GM23248 (cell line): ENCODE measurements at regions not wholly inside any gene's neighbourhood (a gene's known extent, or its start where the extent isn't known, plus 50 kb on each side); places are given as distances from the start of the nearest gene placed in this dataset.

Experiments used
- EZH2 ChIP-seq: fragments of 200-600 bp; sonication (generic); IDR thresholded peaks from 2 replicates; pipeline ENCODE4 v1.6.1; 2018; ENCODE audit warnings: antibody characterized with exemption, mild to moderate bottlenecking; ENCODE audit not compliant: insufficient read depth, poor library complexity, severe bottlenecking
- EZH2phosphoT487 ChIP-seq: fragments of 200-600 bp; sonication (generic); IDR thresholded peaks from 2 replicates; pipeline ENCODE4 v1.6.1; 2018; ENCODE audit warnings: antibody characterized with exemption, moderate library complexity, mild to moderate bottlenecking, low read depth; ENCODE audit not compliant: insufficient read depth

- TF ChIP-seq EZH2phosphoT487 (no peak), EZH2 (no peak)
Measured at GRCh38 chr4:23337292-23337691, 552.6 kb downstream of the PPARGC1A start.
